ENCODE measurements at regions not wholly inside any gene's neighbourhood (a gene's known extent, or its start where the extent isn't known, plus 50 kb on each side); places are given as distances from the start of the nearest gene placed in this dataset.

DNA sequence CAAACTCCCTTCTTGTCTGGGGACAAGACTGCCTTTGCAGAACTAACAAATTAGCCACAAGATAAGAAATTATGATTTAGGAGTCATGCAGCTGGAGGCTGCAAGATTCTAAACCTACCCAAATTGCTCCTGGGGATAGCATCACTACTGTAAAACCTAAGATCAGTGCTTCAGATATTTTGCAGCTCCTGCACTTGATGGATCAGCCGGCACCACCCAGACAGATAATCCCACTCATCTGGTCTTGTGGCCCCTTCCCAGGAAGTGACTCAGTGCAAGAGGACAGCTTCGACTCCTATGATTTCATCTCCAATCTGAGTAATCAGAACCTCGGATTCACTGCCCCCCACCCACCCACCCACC is 181.9 kb downstream of the AKR1D1 start:
- no peak for DNase-seq

DNA sequence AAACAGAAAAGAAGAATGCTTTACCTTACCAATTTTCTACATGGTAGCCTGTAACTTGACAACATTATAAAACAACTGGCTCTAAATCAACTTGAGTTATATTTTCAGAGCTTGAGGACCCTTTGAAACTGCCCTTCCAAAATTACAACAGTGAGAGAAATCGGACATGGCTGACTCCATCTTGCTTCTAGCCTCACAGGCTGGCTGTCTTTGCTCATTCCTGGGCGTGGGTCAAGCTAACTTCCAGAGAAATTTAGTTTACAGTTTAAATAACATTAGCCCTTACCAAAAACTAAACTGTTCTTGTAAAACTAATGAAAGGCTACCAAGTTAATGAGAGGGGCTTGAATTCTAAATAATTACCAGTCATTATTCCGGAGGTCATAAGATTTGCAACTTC is 183.4 kb downstream of the AKR1D1 start:
- no peak for DNase-seq

DNA sequence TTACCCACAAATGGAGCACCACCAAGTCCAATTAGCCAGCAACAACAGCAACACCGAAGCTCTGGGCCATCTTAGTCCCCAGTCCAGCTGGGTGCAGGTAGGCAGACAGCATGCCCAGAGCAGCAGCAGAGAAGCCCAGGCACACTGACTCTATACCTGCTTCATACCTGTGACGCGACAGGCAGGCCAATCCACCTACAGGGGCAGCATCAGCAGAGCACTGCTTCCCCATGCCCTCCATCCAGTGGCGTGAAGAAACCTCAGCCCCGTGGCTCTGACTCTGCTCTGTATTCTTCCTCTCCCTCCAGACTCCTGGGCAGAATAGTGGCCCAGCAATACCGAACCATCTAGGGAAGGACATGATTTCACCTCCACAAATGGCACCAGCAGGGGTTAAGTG is 191.7 kb downstream of the AKR1D1 start:
- no peak for DNase-seq

DNA sequence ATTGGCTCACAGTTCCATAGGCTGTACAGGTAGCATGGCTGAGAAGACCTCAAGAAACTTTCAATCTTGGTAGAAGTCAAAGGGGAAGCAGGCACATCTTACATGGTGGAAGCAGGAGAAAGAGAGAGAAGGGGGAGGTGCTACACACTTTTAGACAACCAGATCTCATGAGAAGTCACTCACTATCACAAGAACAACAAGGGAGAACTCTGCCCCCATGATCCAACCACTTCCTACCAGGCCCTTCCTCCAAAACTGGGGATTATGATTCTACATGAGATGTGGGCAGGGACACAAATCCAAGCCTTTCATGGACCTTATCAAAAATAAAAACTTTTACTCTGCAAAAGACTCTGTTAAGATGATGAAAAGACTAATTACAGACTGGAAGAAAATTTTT is 183.2 kb upstream of the TRIM24 start:
- no peak for DNase-seq

DNA sequence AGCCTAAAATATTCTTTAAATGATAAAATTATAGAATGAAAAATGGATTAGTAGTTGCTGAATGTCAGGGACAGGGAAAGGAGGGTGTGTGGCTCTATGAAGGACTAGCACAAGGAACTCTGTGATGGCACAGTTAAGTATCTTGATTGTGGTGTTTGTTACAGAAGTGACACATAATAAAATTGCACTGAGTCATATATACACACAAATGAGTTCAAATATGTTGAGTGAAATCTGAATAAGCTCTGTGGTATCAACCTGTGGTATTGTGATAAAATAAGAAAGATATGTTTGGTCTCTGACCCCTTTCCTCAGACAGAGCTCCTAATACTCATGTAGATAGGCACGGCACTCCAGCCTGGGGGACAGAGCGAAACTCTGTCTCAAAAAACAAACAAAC is 181.5 kb upstream of the TRIM24 start:
- no peak for DNase-seq

DNA sequence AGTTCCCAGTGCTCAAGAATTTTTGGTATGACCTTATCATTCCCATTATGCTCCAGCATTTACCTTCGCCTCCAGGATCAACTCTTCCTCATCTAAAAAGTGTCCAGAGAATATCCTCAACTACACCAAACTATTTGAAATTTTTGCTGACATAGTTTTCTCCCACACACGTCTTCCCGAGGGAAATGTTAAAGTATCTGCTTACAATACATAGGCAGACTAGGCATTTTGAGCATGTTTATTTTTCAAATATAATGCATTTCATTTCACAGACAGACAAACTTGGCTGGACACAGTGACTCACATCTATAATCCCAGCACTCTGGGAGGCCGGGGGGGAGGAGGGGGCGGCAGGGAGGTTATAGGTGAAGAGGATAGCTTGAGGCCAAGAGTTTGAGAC is 177.1 kb upstream of the TRIM24 start:
- DNase-seq = no peak

DNA sequence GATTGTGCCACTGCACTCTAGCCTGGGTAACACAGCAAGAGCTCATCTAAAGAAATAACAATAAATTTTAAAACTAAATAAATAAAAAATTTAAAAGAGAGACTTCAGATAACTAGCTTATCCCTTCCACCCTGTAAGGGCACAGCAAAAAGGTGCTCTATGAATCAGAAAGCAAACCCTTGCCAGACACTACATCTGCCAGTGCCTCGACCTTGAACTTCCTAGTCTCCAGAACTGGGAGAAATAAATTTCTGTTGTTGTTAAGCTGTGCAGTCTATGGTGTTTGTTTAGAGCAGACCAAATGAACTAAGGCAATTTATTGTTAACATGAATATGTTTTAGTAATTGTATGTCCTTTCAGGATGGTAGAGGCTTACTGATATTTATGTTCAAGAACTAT is 174.9 kb upstream of the TRIM24 start:
- DNase-seq = no peak

DNA sequence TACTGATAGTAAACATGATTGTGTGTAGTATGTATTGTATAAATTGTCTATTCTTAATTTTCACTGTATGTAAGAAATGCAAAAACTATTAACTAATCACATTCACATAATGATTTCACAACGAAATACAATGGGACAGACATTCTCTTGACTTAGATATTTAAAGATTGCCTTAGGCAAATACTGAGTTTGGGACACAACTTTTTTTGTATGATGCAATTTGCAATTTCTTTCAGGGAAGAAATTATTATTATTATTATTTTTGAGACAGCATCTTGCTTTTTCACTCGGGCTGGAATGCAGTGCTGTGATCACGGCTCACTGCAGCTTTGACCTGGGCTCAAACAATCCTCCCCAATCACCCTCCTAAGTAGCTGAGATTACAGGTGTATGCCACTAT is 173.2 kb upstream of the TRIM24 start:
- no peak for DNase-seq

DNA sequence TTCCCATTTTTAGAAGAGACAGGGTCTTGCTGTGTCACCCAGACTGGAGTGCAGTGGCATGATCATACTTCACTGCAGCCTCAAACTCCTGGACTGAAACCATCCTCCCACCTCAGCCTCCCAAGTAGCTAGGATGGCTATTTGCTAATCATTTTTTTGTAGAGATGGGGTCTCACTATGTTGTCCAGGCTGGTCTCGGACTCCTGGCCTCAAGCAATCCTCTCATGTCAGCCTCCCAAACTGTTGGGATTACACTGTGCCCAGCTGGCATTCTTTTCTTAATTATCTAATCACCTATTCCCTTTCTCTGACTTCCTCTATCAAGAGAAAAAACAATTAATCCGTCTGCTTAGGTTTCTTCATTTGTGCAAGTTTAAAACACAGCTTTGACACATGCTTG is 172.5 kb upstream of the TRIM24 start:
- no peak for DNase-seq

DNA sequence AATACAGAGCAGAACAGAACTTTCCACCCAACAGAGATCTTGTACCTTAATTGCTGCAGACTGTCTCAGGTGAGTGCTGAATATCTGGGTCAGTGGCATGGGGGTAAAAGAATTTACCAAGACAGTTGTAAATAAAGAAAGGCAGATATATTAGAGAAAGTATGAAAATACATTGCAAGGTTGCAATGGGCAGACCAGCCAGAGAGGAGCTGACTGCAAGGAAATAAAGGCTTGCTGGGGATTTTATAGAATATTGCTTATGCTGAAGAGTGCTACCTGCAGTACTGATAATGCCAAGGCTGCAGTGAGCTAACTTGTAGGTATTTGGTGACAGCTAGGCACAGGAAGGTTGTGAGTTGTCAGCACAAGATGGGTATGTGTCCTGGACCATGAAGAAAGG is 171.0 kb upstream of the TRIM24 start:
- DNase-seq = no peak

DNA sequence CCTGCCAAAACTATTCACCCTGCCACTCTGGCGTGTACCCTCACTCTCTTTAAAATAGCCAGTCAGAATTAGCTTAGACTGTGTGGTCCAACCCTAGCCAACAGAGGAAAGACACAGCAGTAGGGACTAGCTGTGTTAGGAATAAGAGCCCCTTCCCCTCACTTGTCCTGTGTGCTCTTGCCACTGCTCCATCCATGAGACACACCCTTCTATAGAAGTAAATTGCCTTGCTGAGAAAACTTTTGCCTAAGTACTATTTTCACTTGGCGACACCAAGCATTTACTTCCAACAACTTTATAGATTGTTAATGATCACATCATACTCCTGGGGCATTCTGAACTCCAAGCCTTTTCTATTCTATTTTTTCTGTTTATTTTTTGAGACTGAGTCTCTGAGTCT is 170.2 kb upstream of the TRIM24 start:
- DNase-seq = no peak

DNA sequence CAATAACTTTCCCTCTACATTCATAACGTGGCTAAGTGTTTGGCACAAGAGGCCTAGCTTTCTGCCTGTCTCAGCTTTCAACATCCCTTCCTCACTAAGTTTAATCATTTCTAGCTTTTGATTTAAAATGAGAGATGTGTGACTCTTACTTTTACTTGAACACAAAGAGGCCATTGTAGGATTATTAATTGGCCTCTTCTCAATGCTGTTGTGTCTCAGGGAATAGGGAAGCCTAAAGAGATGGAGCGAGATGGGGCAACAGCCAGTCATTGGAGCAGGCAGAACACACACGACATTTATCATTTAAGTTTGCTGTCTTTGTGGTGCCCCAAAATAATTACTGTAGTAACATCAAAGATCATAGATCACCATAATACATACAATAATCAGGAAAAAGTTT is 167.1 kb upstream of the TRIM24 start:
- no peak for DNase-seq

DNA sequence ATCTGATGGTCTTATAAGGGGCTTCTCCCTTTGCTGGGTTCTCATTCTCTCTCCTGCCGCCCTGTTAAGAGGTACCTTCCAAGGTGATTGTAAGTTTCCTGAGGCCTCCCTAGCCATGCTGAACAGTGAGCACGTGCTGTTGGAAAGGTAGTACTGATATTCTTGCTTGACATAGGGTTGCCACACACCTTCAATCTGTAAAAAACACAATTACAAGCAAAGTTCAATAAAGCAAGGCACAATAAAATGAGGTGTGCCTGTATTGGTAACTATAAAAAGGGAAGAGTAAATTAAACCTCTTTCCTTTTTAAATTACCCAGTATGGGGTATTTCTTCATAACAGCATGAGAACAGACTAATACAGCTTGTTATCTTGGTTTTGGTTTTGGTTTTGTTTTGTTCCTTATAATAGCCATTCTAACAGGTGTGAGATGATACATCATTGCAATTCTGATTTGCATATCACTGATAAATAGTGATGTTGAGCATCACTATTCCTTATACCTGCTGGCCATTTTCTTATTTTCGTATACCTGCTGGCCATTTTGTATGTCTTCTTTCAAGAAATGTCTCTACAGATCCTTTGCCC is 164.9 kb upstream of the TRIM24 start:
- no peak for DNase-seq

DNA sequence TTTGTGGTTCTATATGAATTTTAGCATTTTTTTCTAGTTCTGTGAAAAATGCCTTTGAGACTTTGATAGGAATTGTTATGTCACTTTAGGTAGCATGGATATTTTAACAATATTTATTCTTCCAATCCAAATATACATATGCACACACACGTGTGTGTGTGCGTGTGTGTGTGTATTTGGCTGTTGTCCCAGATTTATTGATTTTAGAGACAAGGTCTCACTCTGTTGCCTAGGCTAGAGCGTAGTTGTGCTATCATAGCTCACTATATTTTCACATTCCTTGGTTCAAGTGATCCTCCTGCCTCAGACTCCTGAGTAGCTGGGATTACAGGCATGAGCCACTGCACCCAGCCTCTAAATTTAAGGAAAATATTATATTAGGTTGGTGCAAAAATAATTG is 162.5 kb upstream of the TRIM24 start:
- no peak for DNase-seq

DNA sequence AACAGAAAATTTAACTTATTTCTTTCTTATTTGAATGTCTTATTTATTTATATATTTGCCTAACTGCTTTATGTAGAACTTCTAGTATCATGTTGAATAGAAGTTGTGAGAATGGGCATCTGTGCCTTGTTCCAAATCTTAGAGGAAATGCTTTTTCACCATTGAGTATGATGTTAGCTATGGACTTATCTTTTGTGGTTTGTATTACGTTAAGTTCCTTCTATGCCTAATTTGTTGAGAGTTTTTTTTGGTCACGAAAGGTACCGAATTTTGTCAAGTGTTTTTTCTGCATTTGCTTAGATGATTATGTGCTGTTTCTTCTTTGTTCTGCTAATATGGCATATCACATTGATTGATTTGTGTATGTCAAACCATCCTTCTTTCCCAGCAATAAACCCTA is 161.0 kb upstream of the TRIM24 start:
- DNase-seq = peak; percentile 16

DNA sequence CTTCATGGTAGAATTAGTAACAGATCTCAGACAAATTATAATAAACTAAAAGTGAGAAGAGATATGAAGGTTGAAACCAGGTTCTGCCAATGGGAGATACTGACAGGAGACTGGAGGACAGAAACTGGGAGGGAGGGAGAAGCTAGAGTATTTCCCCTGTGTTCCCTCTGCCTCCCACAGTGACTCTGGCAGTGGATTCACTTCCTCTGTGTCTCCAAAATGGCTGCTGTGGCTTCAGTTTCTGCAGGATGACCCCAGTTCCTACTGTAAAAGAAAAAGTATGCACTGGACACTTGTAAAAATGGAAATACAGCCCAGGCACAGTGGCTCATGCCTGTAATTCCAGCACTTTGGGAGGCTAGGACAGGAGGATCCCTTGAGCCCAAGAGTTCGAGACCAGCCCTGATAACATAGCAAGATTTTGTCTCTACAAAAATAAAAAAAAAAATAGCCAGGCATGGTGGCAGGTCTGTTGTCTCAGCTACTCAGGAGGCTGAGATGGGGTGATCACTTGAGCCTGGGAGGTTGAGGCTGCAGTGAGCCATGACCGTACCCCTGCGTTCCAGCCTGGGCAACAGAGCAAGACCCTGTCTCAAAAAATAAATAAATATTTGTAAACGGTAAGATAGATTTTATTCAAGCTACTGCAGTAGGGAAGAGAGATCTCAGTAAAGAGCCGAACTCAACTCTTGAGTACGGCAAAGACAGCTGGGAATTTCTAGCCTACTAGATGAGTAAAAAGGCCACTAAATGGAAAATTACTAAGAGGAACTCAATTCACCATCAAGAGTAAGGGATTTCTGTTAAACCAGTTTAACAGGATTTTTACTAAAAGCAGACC is 156.6 kb upstream of the TRIM24 start:
- DNase-seq = no peak

DNA sequence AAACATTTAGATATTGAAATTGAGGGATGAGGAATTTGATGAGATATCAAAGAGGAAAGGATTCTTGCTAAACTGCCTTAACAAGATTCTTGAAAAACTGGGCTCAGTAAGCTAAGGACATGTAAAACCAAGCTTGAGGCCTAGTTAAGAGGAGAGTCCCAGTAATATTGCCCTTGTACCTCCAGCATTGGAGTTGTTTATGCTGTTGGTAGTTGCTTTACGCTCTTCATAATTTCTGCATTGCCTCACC is 156.1 kb upstream of the TRIM24 start:
- DNase-seq = no peak

DNA sequence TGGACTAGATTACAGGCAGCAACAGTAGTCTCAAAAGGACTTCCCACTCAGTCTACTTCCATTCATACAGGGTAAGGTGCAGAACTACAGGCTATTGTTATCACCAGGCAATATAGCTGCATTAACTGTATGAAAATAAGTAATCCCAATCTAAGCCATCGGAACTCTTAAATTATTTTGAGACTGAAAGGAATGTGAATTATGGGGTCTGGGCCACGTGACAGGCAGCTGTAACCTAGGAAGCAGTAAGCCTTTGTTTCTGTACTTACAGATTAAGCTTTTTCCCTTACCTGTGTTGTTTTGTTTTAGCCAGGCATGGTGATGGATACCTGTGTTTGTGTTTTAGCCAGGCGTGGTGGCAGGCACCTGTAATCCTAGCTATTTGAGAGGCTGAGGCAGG is 152.4 kb upstream of the TRIM24 start:
- no peak for DNase-seq

DNA sequence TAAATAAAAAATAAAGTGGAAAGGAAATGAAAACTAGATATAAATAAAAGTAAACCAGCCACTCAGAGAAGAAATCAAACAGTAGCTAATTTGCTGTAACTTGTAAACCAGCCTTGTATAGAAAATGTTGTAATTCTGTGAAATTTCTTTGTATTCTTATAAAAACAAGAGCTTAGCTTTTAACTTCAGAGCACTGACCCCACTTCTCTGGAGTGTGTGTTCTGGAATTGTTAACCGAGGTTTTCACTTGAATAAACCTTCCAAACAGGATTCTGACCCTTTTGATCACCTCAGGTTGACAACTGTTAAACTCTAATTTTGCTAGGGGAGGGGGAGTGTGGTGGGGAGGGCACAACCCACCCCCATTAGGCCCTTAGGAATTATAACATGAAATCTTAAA is 151.9 kb upstream of the TRIM24 start:
- no peak for DNase-seq

DNA sequence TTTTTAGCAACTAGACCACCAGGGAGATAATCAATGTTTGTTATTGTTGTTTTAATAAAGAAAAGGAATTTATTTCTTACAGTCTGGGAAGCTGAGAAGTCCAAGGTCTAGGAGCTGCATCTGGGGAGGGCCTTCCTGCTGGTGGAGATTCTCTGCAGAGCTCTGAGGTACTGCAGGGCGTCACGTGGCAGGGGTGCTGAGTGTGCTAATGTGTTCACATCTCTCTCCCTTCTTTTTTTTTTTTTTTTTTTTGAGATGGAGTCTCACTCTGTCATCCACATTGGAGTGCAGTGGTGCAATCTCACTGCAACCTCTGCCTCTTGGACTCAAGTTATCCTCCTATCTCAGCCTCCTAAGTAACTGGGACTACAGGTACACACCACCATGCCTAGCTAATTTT is 150.9 kb upstream of the TRIM24 start:
- no peak for DNase-seq

DNA sequence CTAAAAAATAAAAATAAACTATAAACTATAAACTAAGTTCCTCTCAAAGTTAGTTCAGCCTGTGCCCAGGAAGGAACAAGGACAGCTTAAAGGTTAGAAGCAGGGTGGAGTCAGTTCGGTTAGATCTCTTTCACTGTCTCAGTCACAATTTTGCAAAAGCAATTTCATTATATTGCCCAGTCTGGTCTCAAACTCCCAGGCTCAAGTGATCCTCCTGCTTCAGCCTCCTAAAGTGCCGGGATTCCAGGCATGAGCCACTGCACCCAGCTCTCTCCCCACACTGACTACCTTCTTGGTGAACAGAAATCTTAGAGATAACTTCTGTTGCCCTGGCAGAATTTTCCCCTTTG is 146.3 kb upstream of the TRIM24 start:
- DNase-seq = no peak

DNA sequence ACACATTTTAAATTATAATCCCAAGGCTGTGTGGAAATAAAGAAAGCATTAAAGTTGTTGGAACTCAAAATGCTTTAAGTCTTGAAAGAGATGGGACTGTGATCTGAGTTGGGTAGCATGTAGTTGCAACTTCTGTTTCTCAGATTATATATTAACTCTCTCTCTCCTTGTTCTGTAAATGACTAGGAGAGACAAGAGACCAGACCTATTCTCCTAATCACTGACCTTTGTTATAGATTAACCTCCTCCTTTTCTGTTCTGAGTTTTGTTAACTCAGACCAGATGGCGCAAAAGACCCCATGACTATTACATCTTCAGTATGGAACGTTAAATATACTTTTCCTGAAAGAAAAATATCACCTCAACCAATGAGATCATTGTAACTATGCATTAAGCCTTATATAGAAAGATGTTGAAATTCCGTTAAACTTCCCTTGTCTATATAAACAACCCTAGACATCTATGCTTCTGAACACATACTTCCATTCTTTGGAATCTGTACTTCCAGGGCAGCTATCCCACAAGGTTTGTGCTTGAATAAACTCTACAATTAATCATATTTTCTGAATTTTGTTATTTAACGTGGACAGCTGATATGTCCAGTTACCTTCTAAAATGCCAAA is 143.5 kb upstream of the TRIM24 start:
- no peak for DNase-seq

DNA sequence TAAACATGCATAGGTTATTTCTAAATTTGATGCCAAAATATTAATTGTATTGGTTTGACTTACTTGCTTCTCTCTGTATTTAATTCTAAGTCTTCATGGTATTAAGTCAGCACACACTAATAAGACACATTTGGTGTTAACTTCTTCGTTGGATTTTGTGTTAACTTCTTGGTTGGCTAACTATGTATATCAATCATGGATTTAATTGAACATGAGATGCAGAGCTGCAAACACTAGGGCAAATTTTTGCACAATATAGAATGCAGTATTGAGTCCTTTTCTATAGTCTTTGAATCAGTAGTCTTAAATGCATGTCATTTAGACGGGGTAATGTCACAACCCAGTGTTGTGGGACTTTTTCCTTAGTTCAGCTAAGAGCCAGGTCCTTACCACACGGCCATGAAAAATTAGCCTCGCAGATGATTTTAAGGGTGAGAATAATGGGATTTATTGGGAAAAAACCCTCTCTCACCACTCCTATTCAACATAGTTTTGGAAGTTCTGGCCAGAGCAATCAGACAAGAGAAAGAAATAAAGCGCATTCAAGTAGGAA is 142.9 kb upstream of the TRIM24 start:
- DNase-seq = no peak

DNA sequence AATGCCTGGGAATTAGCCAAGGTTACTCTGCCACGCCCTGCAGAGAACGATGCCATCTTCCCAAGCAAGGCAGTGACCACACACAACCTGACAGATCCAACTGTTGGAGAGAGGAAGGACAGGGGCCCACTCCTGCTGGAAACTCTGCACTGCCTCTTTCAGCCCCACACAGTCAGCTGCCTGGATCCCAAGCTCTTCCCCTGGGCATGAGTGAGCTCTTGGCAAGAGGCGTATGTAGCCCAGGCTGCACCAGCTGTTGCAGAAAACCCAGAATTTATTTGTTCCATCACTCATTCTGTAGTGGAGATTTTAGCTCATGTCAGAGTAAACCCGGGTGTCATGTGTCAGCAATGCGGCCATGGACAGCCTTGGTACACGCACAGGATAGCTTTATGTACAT is 135.1 kb upstream of the TRIM24 start:
- DNase-seq = no peak

DNA sequence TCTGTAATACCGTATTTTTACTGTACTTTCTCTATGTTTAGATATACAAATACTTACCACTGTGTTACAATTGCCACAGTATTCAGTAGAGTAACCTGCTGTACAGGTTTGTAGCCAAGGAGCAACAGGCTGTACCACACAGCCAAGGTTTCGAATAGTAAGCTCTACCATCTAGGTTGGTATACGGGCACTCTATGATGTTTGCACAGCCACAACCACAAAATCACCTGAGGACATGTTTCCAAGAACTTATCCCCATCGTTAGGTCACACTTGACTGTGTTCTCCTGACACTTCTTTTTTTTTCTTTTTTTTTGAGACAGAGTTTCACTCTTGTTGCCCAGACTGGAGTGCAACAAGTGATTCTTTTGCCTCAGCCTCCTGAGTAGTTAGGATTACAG is 134.6 kb upstream of the TRIM24 start:
- DNase-seq = no peak

Measured in hematopoietic multipotent progenitor cell treated with erythropoietin and hydrocortisone succinate and interleukin-3 and kit ligand, for 8 days (in vitro differentiated cells).